Skeletal muscle satellite cell (primary cell): ENCODE measurements at regions not wholly inside any gene's neighbourhood (a gene's known extent, or its start where the extent isn't known, plus 50 kb on each side); places are given as distances from the start of the nearest gene placed in this dataset.

Experiments
- H3K27me3 ChIP-seq: 2 replicates; pipeline ENCODE4 v1.7.0; 2013; ENCODE audit warnings: low read length; ENCODE audit not compliant: control insufficient read depth, insufficient read depth
- H3K36me3 ChIP-seq: 2 replicates; pipeline ENCODE4 v1.7.0; 2013; ENCODE audit warnings: mild to moderate bottlenecking, control low read depth, low read length; ENCODE audit not compliant: insufficient read depth
- H3K4me1 ChIP-seq: 2 replicates; pipeline ENCODE4 v1.7.0; 2013; ENCODE audit warnings: low read length; ENCODE audit not compliant: control insufficient read depth, insufficient read depth
- H3K4me2 ChIP-seq: 2 replicates; pipeline ENCODE4 v1.7.0; 2013; ENCODE audit warnings: mild to moderate bottlenecking, low read length
- H3K4me3 ChIP-seq: 2 replicates; pipeline ENCODE4 v1.7.0; 2013; ENCODE audit warnings: low read length
- H3K9ac ChIP-seq: 2 replicates; pipeline ENCODE4 v1.7.0; 2013; ENCODE audit warnings: mild to moderate bottlenecking, low read depth, low read length, moderate library complexity
- H3K9me3 ChIP-seq: replicated peaks from 2 replicates; pipeline ENCODE4 v1.7.0; 2013; ENCODE audit warnings: mild to moderate bottlenecking, control low read depth, low read length

- Histone ChIP-seq H3K9me3 (no peaks in the 10 kb centered on the region), H3K4me1 (peaks cover 23% of the 10 kb centered on the region), H3K4me3 (no peak overlapping the region), H3K9ac (no peak overlapping the region), H3K4me2 (no peak overlapping the region), H3K27me3 (peaks cover 4% of the 10 kb centered on the region), H3K36me3 (no peaks in the 10 kb centered on the region)
Observed at GRCh38 chr9:86794391-86795046, 152.8 kb downstream of the GAS1 start.

GRCh38 chr9:86792136-86792535 is 155.2 kb downstream of the GAS1 start:
- no peak overlapping the region for H3K9ac ChIP-seq
- H3K36me3 ChIP-seq = no peaks in the 10 kb centered on the region
- H3K9me3 ChIP-seq = no peaks in the 10 kb centered on the region
- H3K4me2 ChIP-seq = no peak overlapping the region
- peaks cover 23% of the 10 kb centered on the region for H3K4me1 ChIP-seq
- H3K27me3 ChIP-seq = peaks cover 8% of the 10 kb centered on the region
- H3K4me3 ChIP-seq = no peak overlapping the region

- peaks cover 13% of the 10 kb centered on the region for H3K4me1 ChIP-seq
- H3K27me3 ChIP-seq = peaks cover 8% of the 10 kb centered on the region
- H3K9me3 ChIP-seq = no peaks in the 10 kb centered on the region
- H3K9ac ChIP-seq = no peak overlapping the region
- no peak overlapping the region for H3K4me2 ChIP-seq
- H3K4me3 ChIP-seq = no peak overlapping the region
- H3K36me3 ChIP-seq = no peaks in the 10 kb centered on the region
Observed at GRCh38 chr9:86790805-86791204, 156.5 kb downstream of the GAS1 start.

- Histone ChIP-seq H3K27me3 (peaks cover 10% of the 10 kb centered on the region), H3K4me2 (no peak overlapping the region), H3K9me3 (no peaks in the 10 kb centered on the region), H3K9ac (no peak overlapping the region), H3K4me1 (no peaks in the 10 kb centered on the region), H3K4me3 (no peak overlapping the region), H3K36me3 (no peaks in the 10 kb centered on the region)
Observed at GRCh38 chr9:86788456-86788855, 158.8 kb downstream of the GAS1 start.

- H3K36me3 ChIP-seq = no peaks in the 10 kb centered on the region
- no peak overlapping the region for H3K9ac ChIP-seq
- H3K4me3 ChIP-seq = no peak overlapping the region
- no peaks in the 10 kb centered on the region for H3K4me1 ChIP-seq
- H3K27me3 ChIP-seq = peaks cover 6% of the 10 kb centered on the region
- H3K4me2 ChIP-seq = no peak overlapping the region
- no peaks in the 10 kb centered on the region for H3K9me3 ChIP-seq
Observed at GRCh38 chr9:86783884-86784283, 163.4 kb downstream of the GAS1 start.

- H3K36me3 ChIP-seq = no peaks in the 10 kb centered on the region
- no peak overlapping the region for H3K4me3 ChIP-seq
- peaks cover 6% of the 10 kb centered on the region for H3K27me3 ChIP-seq
- no peak overlapping the region for H3K4me2 ChIP-seq
- no peaks in the 10 kb centered on the region for H3K9me3 ChIP-seq
- no peaks in the 10 kb centered on the region for H3K4me1 ChIP-seq
- no peak overlapping the region for H3K9ac ChIP-seq
Observed at GRCh38 chr9:86782831-86783230, 164.5 kb downstream of the GAS1 start.

- no peak overlapping the region for H3K9ac ChIP-seq
- H3K4me2 ChIP-seq = no peak overlapping the region
- no peaks in the 10 kb centered on the region for H3K9me3 ChIP-seq
- H3K27me3 ChIP-seq = peaks cover 12% of the 10 kb centered on the region
- H3K4me3 ChIP-seq = no peak overlapping the region
- no peaks in the 10 kb centered on the region for H3K4me1 ChIP-seq
- H3K36me3 ChIP-seq = no peaks in the 10 kb centered on the region
Observed at GRCh38 chr9:86778761-86779160, 168.5 kb downstream of the GAS1 start.

- no peak overlapping the region for H3K4me2 ChIP-seq
- H3K4me3 ChIP-seq = no peak overlapping the region
- H3K9me3 ChIP-seq = no peaks in the 10 kb centered on the region
Observed at GRCh38 chr9:86775718-86776117, 171.6 kb downstream of the GAS1 start.

GRCh38 chr9:86774116-86774515 is 173.2 kb downstream of the GAS1 start:
- Histone ChIP-seq H3K4me3 (no peak overlapping the region), H3K9ac (no peak overlapping the region), H3K27me3 (peaks cover 40% of the 10 kb centered on the region), H3K36me3 (no peaks in the 10 kb centered on the region), H3K9me3 (no peaks in the 10 kb centered on the region), H3K4me2 (no peak overlapping the region), H3K4me1 (no peaks in the 10 kb centered on the region)

More at GRCh38 chr9:86775718-86776117, 171.6 kb downstream of the GAS1 start:
- H3K9ac ChIP-seq = no peak overlapping the region
- H3K36me3 ChIP-seq = no peaks in the 10 kb centered on the region
- peaks cover 38% of the 10 kb centered on the region for H3K27me3 ChIP-seq
- no peaks in the 10 kb centered on the region for H3K4me1 ChIP-seq

- H3K9me3 ChIP-seq = no peaks in the 10 kb centered on the region
- no peak overlapping the region for H3K4me2 ChIP-seq
- H3K4me3 ChIP-seq = no peak overlapping the region
- peaks cover 40% of the 10 kb centered on the region for H3K27me3 ChIP-seq
- no peak overlapping the region for H3K9ac ChIP-seq
- no peaks in the 10 kb centered on the region for H3K36me3 ChIP-seq
- H3K4me1 ChIP-seq = no peaks in the 10 kb centered on the region
Observed at GRCh38 chr9:86773422-86773945, 173.8 kb downstream of the GAS1 start.

- Histone ChIP-seq H3K4me3 (no peak overlapping the region), H3K36me3 (no peaks in the 10 kb centered on the region), H3K4me2 (no peak overlapping the region), H3K4me1 (no peaks in the 10 kb centered on the region), H3K9ac (no peak overlapping the region), H3K9me3 (no peaks in the 10 kb centered on the region), H3K27me3 (peaks cover 40% of the 10 kb centered on the region)
Observed at GRCh38 chr9:86772635-86772993, 174.7 kb downstream of the GAS1 start.

GRCh38 chr9:86771941-86772634 is 175.2 kb downstream of the GAS1 start:
- no peaks in the 10 kb centered on the region for H3K4me1 ChIP-seq

More at GRCh38 chr9:86771941-86772634, 175.2 kb downstream of the GAS1 start:
- Histone ChIP-seq H3K27me3 (peaks cover 40% of the 10 kb centered on the region), H3K36me3 (no peaks in the 10 kb centered on the region), H3K4me3 (no peak overlapping the region), H3K9ac (no peak overlapping the region), H3K9me3 (no peaks in the 10 kb centered on the region), H3K4me2 (no peak overlapping the region)
